HG02885 (cell line): ENCODE measurements at regions not wholly inside any gene's neighbourhood (a gene's known extent, or its start where the extent isn't known, plus 50 kb on each side); places are given as distances from the start of the nearest gene placed in this dataset.
"Not testable (repeated sequence)": the region's sequence is repeated elsewhere in the genome, so short reads cannot be mapped to it uniquely, and the experiment has no call there.

Source experiments
- ATAC-seq: cut with Tn5 transposase; IDR thresholded peaks from one replicate; pipeline ENCODE4 v1.9.1; 2021; ENCODE audit warnings: mild to moderate bottlenecking; ENCODE audit not compliant: unreplicated experiment, poor library complexity

GRCh38 chr2:155630760-155631159 is 701.8 kb downstream of the NR4A2 start:
- no peak for ATAC-seq

DNA sequence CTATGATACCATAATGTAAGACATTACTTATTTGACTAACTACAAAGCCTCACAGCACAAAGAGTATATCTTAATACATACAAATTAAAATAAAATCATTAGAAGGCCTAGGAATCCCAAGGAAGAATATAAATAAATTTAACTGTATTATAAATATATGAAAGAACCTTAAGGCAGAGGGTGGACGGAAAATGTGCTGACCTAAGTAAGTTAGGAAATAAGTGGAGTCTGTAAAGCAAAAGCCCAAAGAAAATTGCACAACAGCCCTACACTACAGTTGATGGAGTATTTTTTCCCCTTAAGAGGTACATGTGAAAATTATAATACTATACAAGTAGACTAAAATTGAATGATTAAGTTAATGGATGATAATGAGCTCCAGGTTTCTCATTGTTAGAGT is 710.1 kb downstream of the NR4A2 start:
- ATAC-seq = no peak

GRCh38 chr2:155600914-155601760 is 731.4 kb downstream of the NR4A2 start:
- ATAC-seq = no peak

DNA sequence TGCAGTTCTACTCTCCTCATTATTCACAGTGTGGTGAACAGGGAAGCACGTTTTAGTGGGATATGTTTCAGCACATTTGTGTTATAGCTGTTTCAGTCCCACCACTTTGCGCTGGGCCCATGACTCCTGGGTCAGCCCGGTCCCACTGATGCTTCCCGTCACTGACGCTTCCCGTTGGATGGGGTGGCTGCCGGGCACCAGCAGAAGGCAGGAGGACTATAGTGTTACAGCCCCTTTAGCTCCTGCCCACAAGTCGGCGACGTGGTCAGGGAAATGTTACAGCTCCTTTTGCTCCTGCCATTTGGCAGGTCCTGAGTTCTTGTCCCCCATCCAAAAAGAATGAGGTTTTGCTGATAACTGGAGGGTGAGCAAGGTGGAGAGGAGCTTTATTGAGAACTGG is 732.2 kb downstream of the NR4A2 start:
- no peak for ATAC-seq

- no peak for ATAC-seq
Measured at GRCh38 chr2:155599834-155600233, 732.7 kb downstream of the NR4A2 start.

DNA sequence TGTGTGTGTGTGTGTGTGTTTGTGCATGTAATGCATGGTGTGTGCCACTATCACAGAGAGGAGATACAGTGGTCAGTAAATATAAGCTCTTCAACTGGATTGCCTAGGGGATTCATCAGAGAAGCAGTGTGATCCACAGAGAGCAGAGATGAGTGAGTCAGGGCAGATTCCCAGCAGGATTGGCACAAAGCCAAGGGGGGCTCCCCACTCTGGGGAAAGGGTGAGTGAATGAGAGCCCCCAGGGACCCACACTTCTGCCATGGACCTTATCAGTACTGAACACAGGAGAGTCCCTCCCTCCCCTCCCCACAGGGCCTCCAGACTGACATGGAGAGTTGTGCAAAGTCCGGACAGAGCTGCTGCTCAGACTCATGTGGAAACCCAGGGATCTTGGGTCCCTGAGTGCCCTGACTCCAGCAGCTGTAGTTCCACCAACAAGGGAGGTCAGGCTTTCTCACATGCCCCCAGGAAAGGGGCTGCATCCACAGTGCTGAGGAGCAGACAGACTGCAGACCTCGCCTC is 748.8 kb downstream of the NR4A2 start:
- ATAC-seq = no peak

GRCh38 chr2:155574941-155575340 is 757.6 kb downstream of the NR4A2 start:
- ATAC-seq = no peak

GRCh38 chr2:155547571-155547970 is 785.0 kb downstream of the NR4A2 start:
- peak; percentile 5 for ATAC-seq

DNA sequence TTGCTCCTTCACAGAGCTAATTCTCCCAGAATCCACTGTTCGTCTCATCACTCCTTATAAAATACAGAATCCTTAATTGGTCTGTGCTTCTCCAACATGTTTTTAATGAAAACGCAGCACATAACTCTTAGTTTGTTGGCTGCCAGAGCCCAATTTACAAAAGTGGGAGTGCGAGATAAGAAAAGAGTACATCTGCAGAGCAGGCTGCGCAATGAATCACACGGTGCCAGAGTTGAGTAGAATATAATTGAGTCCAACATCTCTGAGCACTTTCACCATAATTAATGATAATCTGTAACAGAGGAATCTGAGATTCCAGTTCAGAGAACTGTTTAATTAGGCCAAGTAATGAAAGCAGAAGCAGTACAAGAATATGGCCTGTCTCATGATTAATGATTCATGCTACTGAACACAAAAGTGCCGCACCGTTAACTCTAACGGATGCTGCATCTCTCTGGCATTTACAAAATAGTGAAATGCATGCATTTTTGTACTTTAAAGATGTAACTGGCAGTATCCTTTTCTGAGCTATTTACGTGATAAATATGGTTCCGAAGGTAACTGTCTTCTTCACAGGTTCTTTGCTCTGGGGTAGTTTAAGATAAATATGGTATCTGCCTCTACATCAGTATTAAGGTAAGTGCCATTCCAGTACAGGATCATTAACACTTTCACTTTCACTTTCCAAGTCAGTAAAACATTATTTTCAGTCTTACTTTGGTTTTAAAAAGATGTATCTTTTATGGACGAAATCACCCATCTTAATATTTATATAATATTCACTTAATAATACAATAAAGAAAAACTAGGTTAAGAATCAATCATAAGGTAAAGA is 785.6 kb downstream of the NR4A2 start:
- ATAC-seq = peak; percentile 39

GRCh38 chr2:155539028-155539427 is 793.5 kb downstream of the NR4A2 start:
- ATAC-seq = not testable (repeated sequence)

- ATAC-seq = no peak
Measured at GRCh38 chr2:155528034-155528433, 804.5 kb downstream of the NR4A2 start.

- ATAC-seq = no peak
Measured at GRCh38 chr2:155525199-155525598, 807.3 kb downstream of the NR4A2 start.

GRCh38 chr2:155519529-155520130 is 812.9 kb downstream of the NR4A2 start:
- ATAC-seq = no peak

GRCh38 chr2:155518094-155518493 is 814.4 kb downstream of the NR4A2 start:
- no peak for ATAC-seq

- no peak for ATAC-seq
Measured at GRCh38 chr2:155517362-155517761, 815.2 kb downstream of the NR4A2 start.

DNA sequence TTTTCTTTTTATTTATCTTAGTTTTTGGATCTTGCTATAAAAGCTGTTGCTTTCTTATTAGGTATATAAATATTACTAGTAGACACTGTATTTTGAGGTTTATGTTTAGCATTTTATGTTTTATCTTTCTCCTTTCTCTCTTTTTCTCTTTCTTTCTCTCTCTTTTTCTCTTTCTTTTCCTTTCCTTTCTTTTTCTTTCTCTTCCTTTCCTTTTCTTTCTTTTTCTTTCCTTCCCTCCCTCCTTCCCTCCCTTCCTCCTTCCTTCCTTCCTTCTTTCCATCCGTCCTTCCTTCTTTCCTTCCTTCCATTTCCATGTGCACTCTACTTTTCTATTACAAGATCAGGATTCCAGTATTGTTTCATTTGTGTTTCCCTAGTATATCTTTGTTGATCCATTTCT is 814.8 kb downstream of the KCNJ3 start:
- no peak for ATAC-seq

DNA sequence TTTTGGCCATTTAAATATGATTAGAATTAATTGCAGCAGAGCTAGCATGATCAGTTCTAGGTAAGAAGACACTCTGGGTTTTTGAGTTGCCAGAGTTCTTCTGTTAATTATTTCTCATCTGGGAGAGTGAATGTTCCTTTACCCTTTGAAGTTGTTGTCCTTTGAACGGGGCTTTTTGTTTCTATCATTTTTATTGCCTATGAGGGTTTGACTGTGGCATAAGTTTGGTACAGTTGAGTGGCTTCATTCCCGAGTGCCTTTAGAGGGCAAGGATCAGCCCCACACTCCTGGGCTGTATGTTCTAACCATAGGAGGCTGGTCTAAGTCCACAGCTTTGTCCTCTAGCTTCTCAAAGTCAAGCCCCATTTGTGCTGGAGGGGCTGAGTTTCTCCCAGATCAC is 804.3 kb downstream of the KCNJ3 start:
- ATAC-seq = no peak

DNA sequence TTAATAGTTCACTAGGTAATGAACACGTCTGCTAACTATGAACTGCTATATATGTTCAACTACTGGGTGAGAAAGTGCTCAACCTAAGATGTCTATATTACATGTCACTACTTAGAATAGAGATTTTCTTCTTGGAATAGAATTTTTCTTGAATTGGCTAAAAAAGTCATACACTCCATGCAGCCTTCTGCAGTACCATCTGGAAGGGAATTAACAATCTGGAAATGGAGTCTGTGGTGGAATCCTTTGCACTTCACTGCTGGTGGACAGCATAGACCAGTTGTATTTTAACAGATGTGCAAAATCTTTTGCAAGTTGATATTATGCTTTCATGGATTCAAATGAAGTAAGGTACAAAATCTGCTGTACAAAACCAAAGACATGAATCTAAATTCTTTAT is 799.6 kb downstream of the KCNJ3 start:
- no peak for ATAC-seq

GRCh38 chr2:155494744-155495143 is 796.2 kb downstream of the KCNJ3 start:
- ATAC-seq = no peak

GRCh38 chr2:155485141-155485842 is 786.8 kb downstream of the KCNJ3 start:
- no peak for ATAC-seq
